ENCODE measurements at regions not wholly inside any gene's neighbourhood (a gene's known extent, or its start where the extent isn't known, plus 50 kb on each side); places are given as distances from the start of the nearest gene placed in this dataset.
"Not testable (repeated sequence)": the region's sequence is repeated elsewhere in the genome, so short reads cannot be mapped to it uniquely, and the experiment has no call there.

- no peak for DNase-seq
These were observed 458.0 kb downstream of the USP25 start for GRCh38 chr21:16187603-16188301.

GRCh38 chr21:16192902-16193301 lies 463.1 kb downstream of the USP25 start:
- no peak for DNase-seq

- DNase-seq, result no peak
These were observed 463.8 kb downstream of the USP25 start for GRCh38 chr21:16193496-16194094.

GRCh38 chr21:16194095-16194787 lies 464.5 kb downstream of the USP25 start:
- no peak for DNase-seq

- DNase-seq, result no peak
These were observed 465.2 kb downstream of the USP25 start for GRCh38 chr21:16194788-16195537.

GRCh38 chr21:16195538-16195910 lies 465.7 kb downstream of the USP25 start:
- DNase-seq, result no peak

GRCh38 chr21:16196001-16196400 lies 466.2 kb downstream of the USP25 start:
- no peak for DNase-seq

GRCh38 chr21:16198546-16198945 lies 468.8 kb downstream of the USP25 start:
- DNase-seq, result no peak

- DNase-seq, result no peak
These were observed 469.8 kb downstream of the USP25 start for GRCh38 chr21:16199539-16199938.

- no peak for DNase-seq
These were observed 471.9 kb downstream of the USP25 start for GRCh38 chr21:16201718-16202117.

GRCh38 chr21:16205527-16205926 lies 475.7 kb downstream of the USP25 start:
- no peak for DNase-seq

GRCh38 chr21:16211339-16212303 lies 481.8 kb downstream of the USP25 start:
- no peak for DNase-seq

- no peak for DNase-seq
These were observed 483.7 kb downstream of the USP25 start for GRCh38 chr21:16213518-16213917.

- no peak for DNase-seq
These were observed 485.4 kb downstream of the USP25 start for GRCh38 chr21:16215193-16215592.

GRCh38 chr21:16215663-16216183 lies 485.9 kb downstream of the USP25 start:
- no peak for DNase-seq

- no peak for DNase-seq
These were observed 486.6 kb downstream of the USP25 start for GRCh38 chr21:16216288-16216962.

- no peak for DNase-seq
These were observed 489.0 kb downstream of the USP25 start for GRCh38 chr21:16218682-16219343.

GRCh38 chr21:16224756-16225155 lies 495.0 kb downstream of the USP25 start:
- not testable (repeated sequence) for DNase-seq

- DNase-seq, result no peak
These were observed 510.0 kb downstream of the USP25 start for GRCh38 chr21:16239659-16240265.

- DNase-seq, result no peak
These were observed 511.2 kb downstream of the USP25 start for GRCh38 chr21:16241016-16241415.
